ENCODE measurements at regions not wholly inside any gene's neighbourhood (a gene's known extent, or its start where the extent isn't known, plus 50 kb on each side); places are given as distances from the start of the nearest gene placed in this dataset.
"Not testable (repeated sequence)": the region's sequence is repeated elsewhere in the genome, so short reads cannot be mapped to it uniquely, and the experiment has no call there.

- Histone ChIP-seq H2AFZ (ENCODE audit: insufficient read depth, low read depth, low read length, poor library complexity, severe bottlenecking) (no peak overlapping the region), H3K4me1 (ENCODE audit: control insufficient read depth in 2 of 2, insufficient read depth in 2 of 2, low read length in 2 of 2) (no peaks in the 10 kb centered on the region), H3K27me3 (replicated peaks in 1 of 4; ENCODE audit: control extremely low read depth in 1 of 4, control insufficient read depth in 3 of 4, insufficient read depth in 4 of 4, low read length in 3 of 4) (no peaks in the 10 kb centered on the region), H3K79me2 (ENCODE audit: control insufficient read depth, insufficient read depth, low read length) (no peaks in the 10 kb centered on the region), H3K27ac (ENCODE audit: low read length in 2 of 2) (no peak overlapping the region), H3K9me3 (ENCODE audit: control extremely low read depth in 1 of 3, control insufficient read depth in 2 of 3, insufficient read depth in 1 of 3, low read length in 2 of 3) (no peaks in the 10 kb centered on the region), H3K9ac (ENCODE audit: low read length) (no peak overlapping the region), H3K4me3 (ENCODE audit: control extremely low read depth in 1 of 5, extremely low read depth in 1 of 5, insufficient read depth in 1 of 5, low read depth in 2 of 5, low read length in 4 of 5) (no peak overlapping the region), H3K36me3 (replicated peaks in 1 of 2; ENCODE audit: control extremely low read depth in 1 of 2, control insufficient read depth in 1 of 2, extremely low read depth in 1 of 2, insufficient read depth in 2 of 2, low read length in 1 of 2) (no peaks in the 10 kb centered on the region), H3K4me2 (replicated peaks; ENCODE audit: low read depth, low read length, poor library complexity, severe bottlenecking) (no peak overlapping the region), H4K20me1 (ENCODE audit: control insufficient read depth, insufficient read depth, low read length, poor library complexity, severe bottlenecking) (no peaks in the 10 kb centered on the region)
- no peak for ATAC-seq (ENCODE audit: low read depth)
- peaks cover 8% of the 10 kb centered on the region for H3K27me3 Mint-ChIP-seq
- no peak overlapping the region for H3K4me3 Mint-ChIP-seq
- DNase-seq = no peak
- CTCF ChIA-PET = interaction anchor here (5.2 kb wide), 1 partner anchor 336 kb away, joined by 25 read pairs; no protein-coding TSS in a partner anchor
- H3K9me3 Mint-ChIP-seq (ENCODE audit: insufficient read depth) = no peaks in the 10 kb centered on the region
- WGBS (ENCODE audit: insufficient coverage) = no CpG with 5 or more reads among the region's 2 CpGs
- no peak overlapping the region for H3K27ac Mint-ChIP-seq
- TF ChIP-seq CTCF (IDR thresholded peaks at IDR 0.05) (no peak), EZH2 (IDR thresholded peaks at IDR 0.05; ENCODE audit: borderline replicate concordance, insufficient read depth, low read depth, low read length, poor library complexity, severe bottlenecking) (no peak)
- no peaks in the 10 kb centered on the region for H3K4me1 Mint-ChIP-seq
- intact Hi-C loops (cut with micrococcal nuclease) = no loop called here
- POLR2A ChIA-PET = no interaction called here
These were observed 111.3 kb upstream of the NDUFV2 start for GRCh38 chr18:8991155-8991554.

- H3K4me1 Mint-ChIP-seq; H3K27me3 ChIP-seq (replicated peaks in 1 of 4; ENCODE audit: control extremely low read depth in 1 of 4, control insufficient read depth in 3 of 4, insufficient read depth in 4 of 4, low read length in 3 of 4); H3K4me2 ChIP-seq (replicated peaks; ENCODE audit: low read depth, low read length, poor library complexity, severe bottlenecking); H3K79me2 ChIP-seq (ENCODE audit: control insufficient read depth, insufficient read depth, low read length); DNase-seq; H3K9me3 Mint-ChIP-seq (ENCODE audit: insufficient read depth); H3K27ac Mint-ChIP-seq; H4K20me1 ChIP-seq (ENCODE audit: control insufficient read depth, insufficient read depth, low read length, poor library complexity, severe bottlenecking); H3K36me3 ChIP-seq (replicated peaks in 1 of 2; ENCODE audit: control extremely low read depth in 1 of 2, control insufficient read depth in 1 of 2, extremely low read depth in 1 of 2, insufficient read depth in 2 of 2, low read length in 1 of 2); H3K4me3 Mint-ChIP-seq; H3K4me3 ChIP-seq (ENCODE audit: control extremely low read depth in 1 of 5, extremely low read depth in 1 of 5, insufficient read depth in 1 of 5, low read depth in 2 of 5, low read length in 4 of 5); H3K4me1 ChIP-seq (ENCODE audit: control insufficient read depth in 2 of 2, insufficient read depth in 2 of 2, low read length in 2 of 2); H3K9me3 ChIP-seq (ENCODE audit: control extremely low read depth in 1 of 3, control insufficient read depth in 2 of 3, insufficient read depth in 1 of 3, low read length in 2 of 3); H2AFZ ChIP-seq (ENCODE audit: insufficient read depth, low read depth, low read length, poor library complexity, severe bottlenecking); H3K9ac ChIP-seq (ENCODE audit: low read length); intact Hi-C loops (cut with micrococcal nuclease); ATAC-seq (ENCODE audit: low read depth); POLR2A ChIA-PET; H3K27me3 Mint-ChIP-seq; H3K27ac ChIP-seq (ENCODE audit: low read length in 2 of 2): not testable (repeated sequence)
- 86% methylated on average over 2 of the region's 4 CpGs for WGBS (ENCODE audit: insufficient coverage)
- CTCF ChIA-PET = interaction anchor here (1.1 to 5.2 kb wide), 3 partner anchors 296 to 338 kb away, joined by 3 to 25 read pairs (median 3); no protein-coding TSS in a partner anchor
These were observed 110.0 kb upstream of the NDUFV2 start for GRCh38 chr18:8992500-8992899.
